GM12872 (cell line): ENCODE measurements at regions not wholly inside any gene's neighbourhood (a gene's known extent, or its start where the extent isn't known, plus 50 kb on each side); places are given as distances from the start of the nearest gene placed in this dataset.

Experiments
- TF ChIP-seq, protein P1 (sequence below): IDR thresholded peaks from 3 replicates; pipeline ENCODE4 v1.5.1; 2011; ENCODE audit warnings: low read depth, mild to moderate bottlenecking, low read length, moderate library complexity; ENCODE audit not compliant: insufficient read depth

DNA sequence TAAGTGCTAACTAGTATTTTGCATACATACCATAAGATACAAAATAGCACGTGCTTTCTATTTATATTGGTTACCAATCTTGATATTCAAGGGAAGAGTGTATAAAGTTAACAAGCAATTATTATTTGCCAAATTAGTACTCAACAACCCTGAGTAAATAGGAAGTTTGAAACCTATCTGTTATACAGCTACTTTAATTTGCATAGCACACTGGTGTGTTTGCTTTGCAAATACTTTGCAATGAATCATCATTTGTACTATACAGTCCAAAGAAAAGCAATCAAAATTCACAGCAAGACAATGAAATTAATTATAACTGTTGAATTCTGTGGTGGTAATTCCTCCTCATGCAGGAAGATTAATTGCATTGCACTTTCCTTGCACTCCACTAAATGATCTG lies 469.1 kb downstream of the PRKD1 start:
- TF ChIP-seq, protein P1, sequence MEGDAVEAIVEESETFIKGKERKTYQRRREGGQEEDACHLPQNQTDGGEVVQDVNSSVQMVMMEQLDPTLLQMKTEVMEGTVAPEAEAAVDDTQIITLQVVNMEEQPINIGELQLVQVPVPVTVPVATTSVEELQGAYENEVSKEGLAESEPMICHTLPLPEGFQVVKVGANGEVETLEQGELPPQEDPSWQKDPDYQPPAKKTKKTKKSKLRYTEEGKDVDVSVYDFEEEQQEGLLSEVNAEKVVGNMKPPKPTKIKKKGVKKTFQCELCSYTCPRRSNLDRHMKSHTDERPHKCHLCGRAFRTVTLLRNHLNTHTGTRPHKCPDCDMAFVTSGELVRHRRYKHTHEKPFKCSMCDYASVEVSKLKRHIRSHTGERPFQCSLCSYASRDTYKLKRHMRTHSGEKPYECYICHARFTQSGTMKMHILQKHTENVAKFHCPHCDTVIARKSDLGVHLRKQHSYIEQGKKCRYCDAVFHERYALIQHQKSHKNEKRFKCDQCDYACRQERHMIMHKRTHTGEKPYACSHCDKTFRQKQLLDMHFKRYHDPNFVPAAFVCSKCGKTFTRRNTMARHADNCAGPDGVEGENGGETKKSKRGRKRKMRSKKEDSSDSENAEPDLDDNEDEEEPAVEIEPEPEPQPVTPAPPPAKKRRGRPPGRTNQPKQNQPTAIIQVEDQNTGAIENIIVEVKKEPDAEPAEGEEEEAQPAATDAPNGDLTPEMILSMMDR, result no peak

DNA sequence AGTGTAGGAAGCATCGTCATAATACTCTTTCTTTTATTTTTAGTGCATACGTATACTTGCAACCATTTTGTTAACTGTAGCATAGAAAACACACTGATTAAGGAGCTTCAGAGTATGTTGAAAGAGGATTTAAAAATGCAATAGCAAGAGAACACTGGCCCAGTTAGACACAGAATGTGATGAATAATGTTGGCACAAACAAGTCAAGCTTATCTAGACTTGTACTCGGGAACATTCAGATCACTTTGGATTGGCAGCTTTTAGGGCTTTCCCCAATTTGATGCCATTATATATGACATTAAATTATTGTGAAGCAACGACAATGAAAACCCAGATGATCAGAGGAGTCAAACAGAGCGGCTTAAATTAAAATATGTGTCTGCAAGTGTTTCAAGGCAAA lies 468.1 kb downstream of the PRKD1 start:
- TF ChIP-seq, protein P1, result no peak

DNA sequence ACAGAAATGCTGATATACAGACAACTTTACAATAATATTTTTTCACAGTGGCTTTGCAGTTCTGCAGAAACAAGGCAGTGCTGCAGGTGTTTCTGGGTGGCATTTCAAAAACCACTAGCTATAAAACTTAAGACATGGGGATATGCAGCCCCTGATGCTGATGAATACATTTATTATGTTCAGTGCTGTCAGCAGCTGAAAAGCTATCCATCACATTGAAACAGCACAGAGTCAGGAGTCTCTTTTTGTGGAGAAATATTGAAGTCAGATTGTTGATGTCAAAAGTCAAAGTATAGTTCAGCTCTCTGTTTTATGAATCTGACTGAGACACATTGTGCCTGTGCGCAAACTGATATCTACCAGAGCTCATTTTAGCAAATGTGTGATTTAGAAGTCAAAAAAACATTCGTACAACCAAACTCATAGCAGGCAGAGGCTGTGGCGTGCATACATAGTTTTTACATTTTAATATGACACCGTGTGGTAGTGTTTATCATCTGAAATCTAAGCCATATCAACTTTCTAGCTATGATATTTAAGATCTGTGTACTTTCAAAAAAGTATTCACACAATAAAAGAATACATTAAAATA lies 467.6 kb downstream of the PRKD1 start:
- TF ChIP-seq, protein P1, result no peak

DNA sequence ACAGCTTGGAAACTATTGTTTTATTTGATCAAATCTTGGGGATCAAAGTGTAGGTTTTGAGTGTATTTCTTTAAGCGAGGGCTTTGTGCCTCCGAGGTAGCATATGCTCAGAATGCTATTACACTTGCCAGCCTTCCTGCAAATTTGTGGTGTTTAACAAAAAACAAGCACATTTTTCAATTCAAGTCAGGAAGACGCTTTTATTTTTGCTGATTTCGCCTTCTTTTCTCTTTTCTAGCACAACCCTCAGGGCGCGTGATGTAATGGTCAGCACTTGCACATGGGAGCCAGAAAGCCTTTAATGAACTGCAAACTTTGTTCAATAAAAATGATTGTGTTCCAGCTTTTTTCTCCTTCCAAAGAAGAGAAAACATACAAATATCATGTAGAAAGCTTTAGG lies 466.5 kb downstream of the PRKD1 start:
- TF ChIP-seq, protein P1, result no peak

DNA sequence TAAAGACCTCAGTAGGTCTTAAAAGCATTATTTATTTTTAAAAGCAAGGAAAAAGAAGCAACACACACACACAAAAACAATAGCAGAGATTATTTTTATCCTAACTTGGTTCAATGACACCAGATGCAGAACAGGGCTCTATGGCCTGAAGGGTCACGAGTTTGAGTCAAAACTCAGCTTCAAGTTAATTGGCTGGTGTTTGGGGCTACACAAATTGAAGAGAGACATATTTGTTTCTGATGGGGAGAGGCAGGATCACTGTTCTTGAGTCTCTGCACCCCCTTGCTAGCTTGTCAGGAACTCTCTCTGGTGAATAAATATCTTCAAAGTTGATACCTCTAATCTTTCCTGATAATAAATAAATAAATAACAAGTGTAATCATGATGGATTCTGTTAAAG lies 466.1 kb downstream of the PRKD1 start:
- TF ChIP-seq, protein P1, result no peak

DNA sequence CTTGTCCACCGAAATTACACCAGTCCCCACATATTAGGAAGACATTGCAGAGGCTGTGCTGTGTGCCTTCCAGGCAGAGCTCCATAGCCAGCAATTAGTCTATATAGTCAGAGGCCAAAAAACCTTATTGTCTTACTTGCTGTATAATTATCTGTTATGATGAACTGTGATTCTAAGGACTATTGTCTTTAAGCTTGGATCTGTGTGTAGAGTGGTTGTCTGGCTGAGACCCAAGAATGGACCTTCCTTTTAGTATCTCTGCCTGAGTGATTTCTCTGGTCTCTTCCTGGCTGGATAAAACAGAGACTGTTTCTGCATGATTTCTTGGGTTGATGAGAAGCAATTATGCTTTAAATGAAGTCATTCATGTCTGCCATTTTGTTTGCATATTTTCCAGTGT lies 465.3 kb downstream of the PRKD1 start:
- TF ChIP-seq, protein P1, result no peak

DNA sequence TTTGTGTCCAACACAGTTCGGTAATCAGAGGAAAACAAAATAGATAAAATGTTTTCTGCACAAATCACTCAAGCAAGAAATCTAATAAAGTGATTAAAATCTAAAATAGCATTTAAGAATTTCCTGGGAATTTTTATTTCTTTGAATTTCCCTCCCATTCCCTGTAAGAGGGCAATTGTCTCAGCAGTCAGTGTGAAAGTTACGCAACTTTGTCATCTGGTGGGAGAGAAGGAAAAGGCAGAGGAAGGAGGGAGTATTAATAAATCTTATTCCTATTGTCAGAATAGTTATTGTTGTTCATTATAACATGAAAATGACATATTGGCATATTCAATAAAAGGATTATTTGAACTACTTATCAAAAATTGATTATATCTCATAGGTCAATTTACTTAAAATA lies 464.9 kb downstream of the PRKD1 start:
- TF ChIP-seq, protein P1, result no peak
